Right hindlimb (tissue), 1 donor: ENCODE measurements at regions not wholly inside any gene's neighbourhood (a gene's known extent, or its start where the extent isn't known, plus 50 kb on each side); places are given as distances from the start of the nearest gene placed in this dataset.

Source experiments
- DNase-seq: peaks from one replicate; pipeline ENCODE4 v3.0.0-alpha.2; 2018

DNA sequence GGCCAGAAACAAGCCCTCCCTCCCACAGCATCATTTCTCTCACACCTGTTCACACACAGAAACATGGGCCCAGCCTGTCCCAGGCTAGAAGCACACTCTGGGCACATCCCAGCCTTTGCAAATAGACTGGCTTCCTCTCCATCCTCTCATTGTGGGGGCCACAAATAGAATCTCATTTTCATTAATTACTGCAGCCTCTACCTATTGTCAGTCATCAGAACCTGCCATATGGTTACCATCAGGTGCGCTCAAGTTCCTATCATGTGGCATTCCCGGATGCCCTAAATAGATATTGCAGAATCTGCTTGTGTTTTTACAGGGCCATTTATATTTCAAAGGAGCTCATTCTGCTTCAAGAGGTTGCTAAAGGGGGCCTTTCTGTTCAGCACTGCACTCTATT, 460.7 kb downstream of the BCL11A start:
- DNase-seq, result no peak

DNA sequence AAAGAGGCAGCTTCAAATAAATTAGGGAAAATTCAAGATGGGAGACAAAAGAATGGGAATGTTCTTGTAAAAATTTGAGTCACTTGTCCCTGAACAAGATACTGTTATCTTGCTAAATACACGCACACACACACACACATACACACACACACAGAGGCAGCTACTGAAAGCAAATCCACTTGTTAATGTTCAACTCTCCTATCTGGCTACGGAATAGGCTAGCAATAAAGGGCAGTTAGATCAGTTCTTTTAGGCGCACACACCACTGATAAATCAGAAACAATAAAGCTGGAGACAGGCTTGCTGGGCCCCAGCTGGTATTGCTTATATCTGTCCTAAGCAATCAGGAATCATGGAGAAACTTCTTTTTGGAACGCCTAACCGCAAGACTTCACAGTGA, 461.6 kb downstream of the BCL11A start:
- DNase-seq, result no peak

DNA sequence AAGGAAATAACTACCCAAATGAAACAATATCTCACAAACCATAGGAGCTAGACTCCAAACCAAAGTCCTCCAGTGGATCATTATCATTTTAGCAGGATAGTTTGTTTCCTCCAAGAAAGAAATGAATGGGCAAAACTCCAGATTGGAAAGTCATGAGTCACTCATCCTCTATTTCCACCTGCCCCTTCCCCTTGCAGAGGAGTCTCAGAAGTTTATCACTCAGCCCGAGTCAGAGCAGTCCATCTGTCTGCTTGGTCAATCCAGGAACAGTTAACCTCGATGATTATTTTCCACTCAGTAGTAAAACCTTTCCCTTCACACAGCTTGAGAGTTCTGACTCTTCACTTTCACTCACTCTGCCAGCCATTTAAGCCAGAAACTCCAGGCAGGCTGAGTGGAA, 462.2 kb downstream of the BCL11A start:
- no peak for DNase-seq

DNA sequence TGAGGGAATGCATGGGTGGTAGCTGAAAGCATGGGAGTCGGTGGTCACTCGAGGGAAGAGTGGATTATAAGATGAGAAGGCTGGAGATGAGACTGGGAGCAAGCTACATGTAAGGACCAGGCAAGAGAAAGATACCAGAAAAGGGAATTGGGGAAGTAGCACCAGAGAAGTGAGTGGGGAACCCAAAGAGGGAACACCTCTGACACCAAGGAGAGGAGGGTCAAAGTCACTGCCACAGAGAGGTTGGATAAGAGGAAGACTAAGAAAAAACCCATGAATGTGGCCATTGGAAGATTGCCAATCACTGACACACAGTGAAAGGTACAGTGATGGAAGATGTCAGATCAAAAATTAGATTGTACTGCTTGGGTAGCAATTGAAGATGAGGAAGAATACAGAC, 473.9 kb downstream of the BCL11A start:
- DNase-seq, result no peak

DNA sequence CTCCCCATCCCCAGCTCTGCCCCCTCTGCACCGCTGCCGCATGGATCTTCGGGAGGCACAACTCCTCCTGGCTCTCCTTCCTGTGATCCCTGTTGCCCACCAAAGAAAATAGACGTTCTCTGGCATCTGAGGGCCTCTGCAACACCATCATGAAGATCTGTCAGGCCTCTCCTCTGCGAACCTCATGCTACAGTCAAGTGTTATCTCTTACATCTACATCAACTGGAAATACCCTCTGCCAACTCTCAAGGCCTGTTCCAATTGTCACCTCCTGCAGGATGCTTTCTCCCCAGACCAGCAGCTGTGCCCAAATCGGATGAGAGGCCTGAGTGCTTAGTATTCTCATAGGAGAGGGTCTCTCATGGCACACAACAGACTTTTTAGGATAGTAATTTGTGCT, 478.4 kb downstream of the BCL11A start:
- DNase-seq, result no peak

DNA sequence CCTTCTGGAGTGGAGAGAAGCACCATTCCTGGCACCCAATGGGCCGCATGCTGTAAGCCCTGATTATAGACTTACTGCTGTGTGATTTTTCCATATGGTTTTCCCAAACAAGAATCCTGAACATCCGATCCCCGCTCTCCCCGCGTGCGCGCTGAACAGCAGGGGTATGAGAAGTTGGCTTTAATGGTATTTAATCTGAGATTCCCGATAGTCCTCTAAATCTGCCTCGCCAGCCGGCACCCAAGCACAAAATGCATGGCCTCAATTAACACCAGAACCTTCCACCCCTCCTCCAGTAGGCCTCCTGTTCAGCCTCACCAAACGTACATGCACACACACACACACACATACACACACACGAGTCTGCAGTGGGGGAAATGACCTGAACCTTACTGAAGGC, 480.3 kb downstream of the BCL11A start:
- DNase-seq, result no peak

DNA sequence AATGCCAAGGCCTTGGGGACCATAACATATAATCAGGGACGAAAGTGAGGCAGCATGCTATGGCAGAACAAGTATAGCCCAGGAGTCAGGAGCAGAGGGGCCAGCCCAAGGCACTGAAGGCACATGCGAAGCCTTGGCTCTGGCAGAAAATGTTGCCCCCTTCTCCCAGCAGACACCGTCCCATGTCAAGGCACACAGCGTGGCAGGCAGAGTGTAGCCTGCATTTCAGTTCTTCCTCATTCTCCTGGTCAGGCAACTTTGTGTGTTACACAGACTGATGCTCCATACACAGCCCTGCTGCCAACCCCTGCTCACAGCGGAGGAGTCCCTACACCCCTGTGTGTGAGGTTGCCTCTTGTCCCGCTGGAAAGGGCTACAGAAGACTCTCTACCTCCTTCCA, 480.8 kb downstream of the BCL11A start:
- no peak for DNase-seq

DNA sequence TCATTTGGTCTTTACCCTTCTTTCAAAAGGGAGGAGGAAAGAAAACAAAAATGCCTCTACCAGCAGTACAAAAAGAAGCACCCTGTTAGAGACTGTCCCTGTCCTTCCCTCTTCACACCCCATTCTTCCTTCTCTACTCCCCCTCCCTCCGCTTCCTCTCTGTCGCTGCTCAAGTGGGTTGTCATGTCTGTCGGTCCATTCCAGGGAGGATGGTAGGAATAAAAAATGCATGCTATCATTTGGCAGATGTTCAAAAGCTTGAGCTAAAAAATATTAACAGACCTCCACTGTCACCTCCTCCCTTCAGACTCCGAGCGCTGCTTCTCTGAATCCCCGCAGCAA, 482.0 kb downstream of the BCL11A start:
- no peak for DNase-seq

DNA sequence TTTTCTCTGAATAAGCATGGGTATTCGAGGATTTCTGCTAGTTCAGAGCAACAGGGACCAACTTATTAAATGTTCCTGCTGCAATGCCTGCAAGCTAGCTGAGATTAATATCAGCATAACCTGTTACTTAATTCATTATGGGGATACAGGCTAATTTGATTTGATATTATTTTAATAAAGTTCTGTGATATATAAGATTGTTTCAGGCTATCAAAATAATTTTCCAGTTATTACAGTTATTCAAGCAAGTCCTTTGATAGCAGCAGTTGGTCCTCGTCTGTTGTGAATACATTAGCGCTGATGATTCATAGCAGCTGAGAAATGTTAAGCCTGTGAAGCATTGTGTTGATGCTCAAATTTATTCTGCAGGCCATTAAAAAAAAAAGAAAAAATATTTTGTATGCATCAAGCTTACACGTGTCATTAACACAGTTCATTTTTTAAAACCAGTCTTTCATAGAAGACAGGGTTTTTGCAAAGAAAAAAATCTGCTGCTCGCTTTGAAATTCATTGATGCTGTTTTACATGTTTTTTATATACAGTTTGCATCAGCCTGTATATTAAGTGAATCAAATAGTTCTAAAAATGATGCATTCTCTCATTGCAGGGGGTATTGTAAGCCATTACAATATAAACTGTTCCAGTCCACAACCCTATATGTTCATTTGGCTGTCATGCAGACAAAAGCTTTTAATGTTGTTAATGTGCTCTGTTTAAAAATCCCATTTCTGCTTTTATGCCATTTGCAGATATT, 482.5 kb downstream of the BCL11A start:
- no peak for DNase-seq

DNA sequence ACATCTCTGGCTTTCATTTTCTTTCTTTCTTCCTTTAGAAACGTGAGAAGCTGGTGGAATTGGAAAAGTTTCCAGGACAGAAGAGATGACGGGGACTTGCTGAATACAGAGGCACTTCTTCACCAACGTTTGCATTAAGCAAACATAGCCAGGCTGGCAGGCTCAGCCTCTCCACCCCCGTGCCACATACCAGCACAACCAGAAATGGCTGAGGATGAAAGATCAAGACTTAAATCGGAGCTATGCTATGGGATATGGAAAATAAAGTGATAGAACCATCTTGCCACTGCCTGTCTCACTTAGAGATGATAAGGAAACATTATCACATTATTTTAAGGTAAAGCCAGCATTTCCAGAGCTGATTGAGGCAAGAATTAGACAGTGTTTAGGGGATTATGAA, 483.3 kb downstream of the BCL11A start:
- DNase-seq, result no peak

DNA sequence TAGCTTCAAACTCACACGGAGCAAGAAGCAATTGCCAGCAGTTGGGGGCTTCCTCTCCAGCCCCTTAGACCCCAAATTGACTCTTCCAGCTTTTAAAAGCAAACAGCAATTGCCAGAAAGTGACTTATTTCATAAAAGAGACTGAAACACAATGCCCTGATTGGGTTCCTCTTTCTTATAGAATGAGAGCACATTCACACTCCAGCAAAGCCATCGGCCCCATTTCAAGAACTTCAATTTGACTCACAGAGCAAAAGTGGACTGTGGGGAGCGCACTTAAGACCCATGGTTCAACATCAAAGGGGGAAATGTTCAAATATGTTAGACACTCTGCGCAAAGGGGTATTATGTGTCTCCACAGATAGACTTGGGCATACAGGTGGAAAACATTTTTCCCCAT, 484.7 kb downstream of the BCL11A start:
- no peak for DNase-seq

DNA sequence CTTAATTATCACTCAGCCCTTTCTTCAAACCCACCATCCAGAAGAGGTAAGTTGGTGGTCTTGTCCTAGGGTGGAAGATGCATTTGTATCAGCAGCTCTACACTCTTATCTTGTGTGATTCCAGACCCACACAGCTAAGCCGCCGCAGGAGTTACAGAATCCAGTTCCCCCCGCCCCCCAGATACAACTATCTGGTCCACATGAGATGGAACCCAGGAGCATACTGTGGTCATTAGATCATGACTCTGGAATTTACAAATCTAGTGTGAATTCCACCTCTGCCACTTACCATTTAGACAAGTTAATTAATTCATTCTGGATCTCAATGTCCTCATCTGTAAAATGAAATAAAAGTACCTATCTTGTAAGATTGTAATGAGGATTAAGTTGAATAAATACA, 486.4 kb downstream of the BCL11A start:
- DNase-seq, result no peak

DNA sequence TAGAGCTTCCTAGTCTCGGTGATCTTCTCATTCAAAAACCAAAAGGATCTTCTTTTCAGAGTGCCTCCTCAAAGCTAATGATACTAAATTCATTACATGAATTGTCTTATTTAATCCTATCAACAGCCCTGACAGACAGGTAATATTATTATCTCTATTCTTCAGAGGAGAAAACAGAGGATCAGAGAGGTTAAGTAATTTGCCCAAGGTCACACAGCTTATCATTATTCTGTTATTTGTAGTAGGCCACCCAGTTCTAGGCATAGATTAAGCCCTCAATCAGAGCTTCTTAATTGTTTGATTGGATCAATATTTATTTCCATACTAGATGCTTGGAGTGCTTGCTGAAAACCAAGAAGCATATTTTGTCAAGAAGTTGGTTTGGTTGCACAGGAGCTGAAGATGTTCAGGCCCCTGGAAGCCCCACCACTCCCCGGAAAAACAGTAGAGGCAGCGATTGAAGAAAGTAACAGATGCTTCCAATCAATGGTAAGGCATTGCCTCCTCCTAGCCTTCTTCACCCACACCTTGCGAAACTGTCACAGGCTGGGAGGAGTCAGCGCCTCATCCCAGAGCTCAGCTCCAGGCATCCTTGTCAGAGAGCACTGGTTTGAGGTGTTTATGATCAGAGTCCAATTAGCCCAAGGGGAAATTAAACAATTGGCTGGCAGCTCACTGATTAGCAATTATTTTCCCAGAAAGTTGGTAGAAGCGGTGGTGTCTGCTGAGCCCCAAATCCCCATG, 487.2 kb downstream of the BCL11A start:
- DNase-seq, result no peak

DNA sequence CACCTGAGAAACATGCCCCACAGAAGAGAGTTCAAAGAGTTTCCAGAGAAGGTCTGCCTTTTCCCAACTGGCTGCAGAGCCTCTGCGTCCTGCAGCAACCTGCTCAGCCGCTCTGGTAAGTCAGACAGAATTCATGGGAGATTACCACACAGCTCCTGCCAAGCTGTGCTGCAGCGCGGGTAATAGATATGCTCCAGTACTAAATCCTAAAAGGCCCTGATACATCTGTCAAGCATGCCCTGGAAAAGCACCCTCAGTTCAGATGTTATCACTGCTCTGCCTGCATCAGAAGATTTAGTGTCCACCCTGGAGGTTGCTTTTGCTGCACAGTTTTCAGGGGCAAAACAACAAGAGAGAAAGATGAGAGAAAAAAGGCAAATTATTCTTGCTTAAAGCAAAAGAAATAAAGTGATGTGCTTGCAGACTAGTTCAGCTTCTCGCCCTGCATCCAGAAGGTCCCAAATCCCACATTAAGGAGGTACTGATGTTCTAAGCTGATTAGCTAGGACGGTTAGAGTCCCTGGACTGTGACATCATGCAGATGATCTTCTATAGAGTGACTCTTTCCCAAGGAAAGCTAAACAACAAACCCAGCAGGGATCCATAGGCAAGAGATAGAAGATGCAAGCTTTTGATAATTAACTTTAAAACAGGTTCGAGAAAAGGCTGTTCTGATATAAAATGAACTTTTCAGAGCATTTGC, 488.6 kb downstream of the BCL11A start:
- no peak for DNase-seq

DNA sequence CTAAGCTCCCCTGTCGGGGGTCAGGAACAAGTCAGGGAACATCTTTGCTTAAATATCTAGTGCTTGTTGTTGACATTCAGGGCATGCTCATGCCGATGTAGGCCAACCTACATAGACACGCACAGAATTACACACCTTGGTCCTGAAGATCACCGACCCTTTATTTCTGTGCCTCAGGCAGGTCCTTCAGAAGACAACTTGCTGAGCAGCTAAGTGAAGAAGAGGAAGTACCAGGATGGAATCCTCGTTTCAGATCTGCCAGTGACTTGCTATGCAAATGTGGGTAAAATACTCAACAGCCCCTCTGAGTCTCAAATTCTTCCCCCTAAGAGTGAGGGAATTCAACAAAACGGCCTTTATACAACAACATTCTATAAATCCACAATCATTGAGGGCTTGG, 494.7 kb downstream of the BCL11A start:
- DNase-seq, result no peak

DNA sequence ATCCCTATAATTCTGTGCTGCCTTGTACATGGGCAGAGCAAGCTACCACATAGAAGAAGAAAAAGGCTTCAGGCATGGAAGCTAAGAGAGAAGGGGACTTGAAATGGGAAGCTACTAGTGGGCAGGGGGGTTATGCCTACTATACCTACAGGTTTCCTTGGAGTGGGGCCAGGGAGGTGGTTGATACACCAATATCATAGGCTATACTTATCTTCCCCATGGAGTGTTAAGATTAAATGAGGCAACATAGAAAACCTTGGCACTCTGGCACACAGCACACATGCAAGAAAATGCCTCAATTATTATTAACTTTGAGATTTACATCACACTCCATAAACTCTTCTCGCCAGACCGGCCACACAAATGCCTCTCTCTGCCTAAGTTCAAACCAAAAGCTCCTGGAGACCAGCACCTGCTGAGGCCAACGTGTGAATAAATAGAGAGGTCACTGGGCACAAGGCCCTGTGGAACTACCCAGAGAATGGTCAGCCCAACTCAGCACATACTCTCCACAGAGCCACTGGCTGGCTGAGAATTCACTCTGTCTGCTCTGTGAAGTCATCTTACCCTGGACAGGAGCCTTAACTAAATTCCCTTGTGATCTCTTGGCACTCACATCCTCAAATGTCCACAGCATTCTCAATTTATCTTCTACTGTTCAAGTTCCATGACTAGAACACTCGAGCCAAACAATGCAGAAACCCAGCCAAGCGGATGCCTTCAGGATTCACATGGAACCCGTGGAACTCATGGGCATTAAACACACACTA, 498.7 kb downstream of the BCL11A start:
- DNase-seq, result no peak

DNA sequence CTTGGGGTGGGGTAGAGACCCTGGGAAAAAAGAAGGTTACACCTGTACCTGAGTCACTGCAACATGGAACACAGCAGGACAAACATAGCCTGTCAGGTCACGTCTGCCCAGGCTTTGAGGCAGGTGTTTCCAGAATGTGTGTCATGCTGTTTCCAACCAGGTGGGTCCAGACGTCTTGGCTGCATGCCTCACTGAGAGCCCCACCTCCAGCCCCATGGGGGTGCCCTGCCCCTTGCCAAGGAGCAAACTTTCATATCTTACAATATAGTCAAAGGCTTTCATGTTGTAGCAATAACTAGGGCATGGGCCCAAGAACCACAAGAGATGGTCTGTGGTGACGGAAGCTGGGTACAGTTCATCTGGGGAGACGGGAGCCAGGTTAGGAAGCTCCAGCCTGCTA, 499.7 kb downstream of the BCL11A start:
- DNase-seq, result no peak

DNA sequence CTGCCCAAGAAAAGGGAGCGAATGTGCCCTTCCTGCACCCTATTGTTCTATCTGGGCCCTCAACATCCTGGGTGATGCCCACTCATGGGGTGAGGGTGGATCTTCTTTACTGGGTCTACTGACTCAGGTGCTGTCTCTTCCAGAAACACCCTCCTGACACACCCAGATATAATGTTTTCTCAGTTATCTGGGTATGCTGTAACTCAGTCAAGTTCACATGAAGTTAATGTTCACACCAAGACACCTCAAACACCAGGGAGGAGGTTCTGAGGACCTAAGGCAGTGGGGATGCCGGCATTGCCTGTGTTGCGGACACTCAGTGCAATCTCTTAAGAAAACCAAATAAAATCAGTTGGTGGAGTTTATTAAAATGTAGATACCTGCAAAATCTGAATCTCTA, 500.9 kb downstream of the BCL11A start:
- no peak for DNase-seq

DNA sequence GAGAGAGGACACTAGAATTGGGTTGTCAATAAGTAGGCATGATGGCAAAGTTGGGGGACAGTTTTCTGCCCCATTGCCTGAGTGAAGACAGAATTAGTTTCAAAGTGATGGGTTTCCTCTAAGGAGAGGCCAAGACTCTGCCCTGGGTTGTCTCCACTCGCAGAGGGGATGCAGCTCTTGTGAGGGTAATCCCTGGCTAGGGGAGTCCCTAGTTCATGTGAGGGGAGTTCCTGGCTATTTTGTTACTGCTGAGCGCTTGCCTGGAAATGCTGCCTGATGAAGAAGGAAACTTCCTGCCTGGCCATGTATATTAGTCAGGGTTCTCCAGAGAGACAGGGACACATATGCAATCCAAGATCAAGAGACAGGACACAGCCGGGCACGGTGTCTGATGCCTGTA, 501.5 kb downstream of the BCL11A start:
- DNase-seq, result no peak

DNA sequence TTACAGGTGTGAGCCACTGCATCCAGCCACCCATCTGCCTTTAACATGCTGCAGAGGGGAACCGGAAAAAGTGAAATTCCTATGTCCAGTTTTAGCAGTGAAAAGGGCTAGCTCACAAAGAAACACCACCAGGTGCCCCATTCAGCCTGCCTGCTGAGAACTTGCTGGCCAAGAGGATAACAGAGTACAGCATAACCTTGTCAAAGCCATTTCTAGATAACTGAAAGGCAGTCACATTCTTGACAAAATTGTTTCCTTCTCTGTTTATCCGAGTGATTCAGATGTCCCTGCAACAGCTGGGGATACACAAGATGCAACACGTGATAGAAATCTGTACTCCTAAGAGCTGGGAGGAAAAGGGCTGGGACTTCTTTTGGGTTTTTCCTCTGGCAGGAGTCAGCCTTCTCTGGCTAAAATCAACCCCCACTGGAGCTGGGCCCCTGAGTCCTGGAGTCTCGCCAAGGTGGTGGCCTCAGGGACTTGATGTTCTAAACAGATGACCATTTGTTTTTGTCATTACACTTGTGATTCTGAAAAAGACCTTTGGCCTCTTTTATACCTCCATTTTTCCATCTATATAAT, 505.4 kb downstream of the BCL11A start:
- DNase-seq, result no peak

DNA sequence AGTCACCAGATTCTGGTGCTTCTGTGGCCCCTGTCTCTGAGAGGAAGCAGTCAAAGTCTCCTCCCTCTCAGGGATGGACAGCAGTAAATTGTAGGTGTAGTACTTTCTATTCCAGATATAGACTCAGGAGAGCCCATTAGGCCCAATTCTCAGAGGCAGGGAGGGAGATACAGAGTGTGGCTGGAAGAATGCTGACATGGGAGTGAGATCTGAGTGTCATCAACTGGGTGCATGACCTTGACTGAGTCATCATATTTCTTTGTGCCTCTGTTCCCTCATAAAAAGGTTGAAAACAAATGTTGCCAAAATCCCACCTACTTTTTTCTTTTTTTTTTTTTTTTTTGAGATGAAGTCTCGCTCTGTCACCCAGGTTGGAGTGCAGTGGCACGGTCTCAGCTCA, 506.1 kb downstream of the BCL11A start:
- no peak for DNase-seq

DNA sequence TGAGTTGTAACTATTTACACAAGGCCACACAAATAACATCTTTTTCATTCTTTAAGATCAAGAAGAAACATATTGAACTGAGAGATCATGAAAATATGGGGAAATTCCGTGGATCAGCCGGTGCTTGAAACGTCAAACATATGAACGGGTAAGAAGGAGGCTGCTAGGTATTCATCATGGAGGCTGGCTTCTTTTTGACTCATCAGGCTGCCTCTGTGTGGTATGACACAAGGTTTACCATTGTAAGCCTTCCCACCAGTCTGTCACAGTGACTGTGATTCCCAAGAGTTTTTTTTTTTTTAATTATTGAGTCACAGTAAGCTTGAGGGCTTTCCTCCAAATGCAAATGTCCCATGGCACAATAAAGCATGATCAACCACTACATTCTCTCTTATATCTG, 506.9 kb downstream of the BCL11A start:
- no peak for DNase-seq

DNA sequence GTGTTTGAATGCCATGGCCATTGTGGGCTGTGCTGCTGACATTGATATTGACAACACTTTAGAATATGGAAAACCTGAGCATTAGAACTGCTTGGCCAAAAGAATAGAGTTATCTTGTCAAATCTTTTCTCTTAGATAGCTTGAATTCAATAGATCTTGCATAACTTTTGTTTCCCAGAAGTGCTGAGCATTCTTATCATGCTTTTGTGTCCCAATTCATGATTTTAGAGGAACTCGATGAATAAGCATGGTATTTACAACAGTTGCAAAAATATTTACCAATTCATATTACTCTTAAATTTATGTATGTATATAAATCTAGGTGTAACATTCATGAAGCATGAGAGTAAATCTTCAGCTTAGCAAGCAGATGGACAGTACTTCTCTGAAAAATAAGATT, 508.0 kb downstream of the BCL11A start:
- no peak for DNase-seq
